Prostate gland (tissue), 2 donors: ENCODE measurements at regions not wholly inside any gene's neighbourhood (a gene's known extent, or its start where the extent isn't known, plus 50 kb on each side); places are given as distances from the start of the nearest gene placed in this dataset.

Source experiments
- CTCF ChIP-seq, 4 experiments: fragments of 200-600 bp in 2 of 4; fragments of 450-650 bp in 2 of 4; sonication (generic) in 2 of 4; IDR thresholded peaks; 1 replicate in 3 of 4; 2 replicates in 1 of 4; pipeline ENCODE4 v1.5.1; 2016 to 2019; ENCODE audit warnings: antibody characterized with exemption in 4 of 4, mild to moderate bottlenecking in 2 of 4, moderate library complexity in 2 of 4
- POLR2A ChIP-seq: fragments of 450-650 bp; IDR thresholded peaks from one replicate; pipeline ENCODE4 v1.6.1; 2016; ENCODE audit warnings: antibody characterized with exemption, mild to moderate bottlenecking
- POLR2AphosphoS5 ChIP-seq: sonication (generic); formaldehyde crosslinking; IDR thresholded peaks from one replicate; pipeline ENCODE4 v1.6.1; 2017; ENCODE audit warnings: antibody characterized with exemption

- TF ChIP-seq CTCF (IDR thresholded peaks at IDR 0.05) (no peak), POLR2AphosphoS5 (no peak), POLR2A (no peak)
Observed at GRCh38 chr5:167557359-167557758, 734.1 kb upstream of the WWC1 start.
